Choroid plexus epithelial cell (primary cell): ENCODE measurements at regions not wholly inside any gene's neighbourhood (a gene's known extent, or its start where the extent isn't known, plus 50 kb on each side); places are given as distances from the start of the nearest gene placed in this dataset.

Experiments used
- DNase-seq: peaks from one replicate; pipeline ENCODE4 v3.0.0-alpha.2; 2010; ENCODE audit warnings: low read depth
- H3K4me3 ChIP-seq: 2 replicates; pipeline ENCODE4 v1.5.1; 2011; ENCODE audit warnings: low read depth, mild to moderate bottlenecking, control low read depth, low read length, moderate library complexity
- CTCF ChIP-seq: conservative IDR thresholded peaks from 2 replicates; pipeline ENCODE4 v1.5.1; 2011; ENCODE audit warnings: low read depth, mild to moderate bottlenecking, control low read depth, inconsistent platforms, low read length, moderate library complexity

- DNase-seq = no peak
- no peak for TF ChIP-seq CTCF
- no peak overlapping the region for H3K4me3 ChIP-seq
Measured at GRCh38 chr22:22763512-22763911, 119.1 kb downstream of the GGTLC2 start.

- DNase-seq = no peak
- TF ChIP-seq CTCF = no peak
- no peak overlapping the region for H3K4me3 ChIP-seq
Measured at GRCh38 chr22:22764085-22764484, 119.7 kb downstream of the GGTLC2 start.

GRCh38 chr22:22767876-22768602, 119.6 kb upstream of the IGLL5 start:
- peak; percentile 30 for TF ChIP-seq CTCF
- H3K4me3 ChIP-seq = no peak overlapping the region
- no peak for DNase-seq

GRCh38 chr22:22768885-22769284, 118.7 kb upstream of the IGLL5 start:
- no peak overlapping the region for H3K4me3 ChIP-seq
- TF ChIP-seq CTCF = no peak
- DNase-seq = no peak

- no peak for DNase-seq
- TF ChIP-seq CTCF = no peak
- no peak overlapping the region for H3K4me3 ChIP-seq
Measured at GRCh38 chr22:22769434-22770279, 118.0 kb upstream of the IGLL5 start.

GRCh38 chr22:22770280-22770871, 117.2 kb upstream of the IGLL5 start:
- peak; percentile 83 for TF ChIP-seq CTCF
- H3K4me3 ChIP-seq = no peak overlapping the region
- DNase-seq = peak; percentile 50
